COLO668 (cell line): ENCODE measurements at regions not wholly inside any gene's neighbourhood (a gene's known extent, or its start where the extent isn't known, plus 50 kb on each side); places are given as distances from the start of the nearest gene placed in this dataset.
A peak's percentile ranks its signal among the peaks of the same experiment; 100 is the strongest.

ENCODE experiments used
- DNase-seq: peaks from one replicate; lab custom pipeline; 2025; ENCODE audit not compliant: unreplicated experiment; lab: John Stamatoyannopoulos, UW

- no peak for DNase-seq
Measured at GRCh38 chr10:2475711-2476217, 591.6 kb upstream of the PFKP start.

- DNase-seq: no peak
Measured at GRCh38 chr10:2471811-2472210, 595.5 kb upstream of the PFKP start.

- no peak for DNase-seq
Measured at GRCh38 chr10:2469802-2470201, 597.5 kb upstream of the PFKP start.

GRCh38 chr10:2464483-2464882 is 602.9 kb upstream of the PFKP start:
- DNase-seq: no peak

DNA sequence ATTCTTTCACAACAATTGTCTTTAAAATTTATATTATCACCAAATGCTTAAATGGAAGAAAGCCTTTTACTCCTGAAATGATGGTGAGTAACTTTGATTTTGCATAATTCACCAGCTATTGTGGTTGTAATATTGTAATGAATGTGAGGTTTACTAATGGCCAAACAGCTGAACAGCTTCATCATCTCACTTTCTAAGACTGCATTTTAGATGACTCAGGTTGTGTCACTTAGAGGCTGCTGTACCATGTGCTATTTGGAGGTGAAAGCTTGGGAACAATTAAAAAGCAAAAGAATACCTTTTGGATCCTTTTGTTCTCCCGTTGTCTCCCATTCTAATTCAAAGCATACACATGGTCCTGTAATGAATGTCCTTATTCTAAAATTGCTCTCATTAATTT is 604.0 kb upstream of the PFKP start:
- no peak for DNase-seq

GRCh38 chr10:2462581-2462980 is 604.8 kb upstream of the PFKP start:
- no peak for DNase-seq

- DNase-seq: no peak
Measured at GRCh38 chr10:2460812-2461211, 606.5 kb upstream of the PFKP start.

DNA sequence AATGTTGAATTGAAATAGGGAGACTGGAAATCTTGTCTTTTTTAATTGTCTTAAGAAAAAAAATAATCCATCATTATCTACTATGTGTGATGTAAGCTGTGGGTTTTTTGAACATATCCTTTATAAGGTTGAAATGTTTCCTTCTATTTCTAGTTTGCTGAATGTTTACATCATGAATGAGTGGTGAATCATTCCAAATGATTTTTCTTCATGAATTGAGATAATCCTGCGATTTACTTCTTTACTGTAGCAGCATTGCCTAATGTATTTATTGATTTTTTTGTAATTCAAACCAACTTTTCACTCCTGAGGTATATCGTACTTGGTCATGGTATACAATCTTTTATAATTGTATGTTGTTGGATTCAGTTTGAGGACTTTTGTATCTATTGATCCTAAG is 607.6 kb upstream of the PFKP start:
- DNase-seq: no peak

GRCh38 chr10:2456834-2457233 is 610.5 kb upstream of the PFKP start:
- DNase-seq: no peak

- no peak for DNase-seq
Measured at GRCh38 chr10:2445370-2445769, 622.0 kb upstream of the PFKP start.

DNA sequence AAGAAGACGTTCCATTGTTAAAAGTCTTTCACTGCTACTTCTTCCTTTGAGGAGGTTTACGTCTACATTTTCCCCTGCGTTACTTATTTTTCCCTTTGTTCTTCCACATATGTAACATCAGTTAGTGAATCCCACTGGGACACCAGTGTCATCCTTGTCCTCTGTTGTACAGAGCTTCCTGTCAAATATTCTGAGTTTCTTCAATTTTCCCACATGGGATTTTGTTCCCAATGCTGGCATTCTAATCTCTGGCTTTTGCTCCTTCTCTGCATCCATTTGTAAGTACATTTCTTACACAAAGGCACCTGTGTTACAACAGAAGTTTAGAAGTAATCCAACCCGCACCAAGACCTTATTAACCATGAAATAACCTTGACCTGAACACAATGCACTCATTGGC is 627.4 kb upstream of the PFKP start:
- DNase-seq: no peak

GRCh38 chr10:2439000-2439399 is 628.3 kb upstream of the PFKP start:
- no peak for DNase-seq

GRCh38 chr10:2438248-2438939 is 629.0 kb upstream of the PFKP start:
- no peak for DNase-seq

DNA sequence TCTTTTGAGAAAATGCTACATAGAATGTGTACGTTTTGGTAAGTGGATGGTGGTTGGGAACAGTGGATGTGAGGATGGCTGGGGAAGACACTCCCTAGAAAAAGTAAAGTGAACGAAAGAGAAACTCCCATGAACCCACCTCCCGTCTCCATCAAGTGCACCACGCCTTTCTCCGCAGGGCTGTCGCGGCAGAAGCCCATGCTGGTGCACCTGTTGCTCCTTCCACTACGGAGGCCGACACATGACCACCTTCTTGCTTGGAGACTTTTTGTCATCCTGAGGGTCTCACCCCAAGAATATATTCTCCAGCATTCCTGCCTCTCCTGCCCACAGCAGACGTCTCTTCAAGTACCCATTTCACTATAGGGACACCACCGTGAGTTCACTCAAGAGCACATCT is 630.4 kb upstream of the PFKP start:
- DNase-seq: no peak

DNA sequence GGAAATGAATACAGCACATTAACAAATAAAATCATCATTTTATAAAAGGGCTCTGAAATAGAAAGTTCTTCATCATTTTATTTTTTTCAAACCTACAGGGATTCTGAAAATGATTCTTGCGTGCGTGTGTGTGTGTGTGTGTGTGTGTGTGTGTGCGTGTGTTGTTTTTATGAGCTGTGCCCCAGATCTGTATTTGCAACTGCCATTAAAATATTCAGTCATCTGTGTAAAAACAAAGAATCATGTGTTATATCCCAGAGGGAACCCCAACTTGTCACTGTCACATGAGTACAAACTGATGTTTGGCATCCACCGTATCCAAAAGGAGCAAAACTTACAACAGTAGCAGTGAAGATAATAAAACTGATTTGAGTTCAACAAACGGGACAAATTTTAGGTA is 635.4 kb upstream of the PFKP start:
- DNase-seq: no peak

DNA sequence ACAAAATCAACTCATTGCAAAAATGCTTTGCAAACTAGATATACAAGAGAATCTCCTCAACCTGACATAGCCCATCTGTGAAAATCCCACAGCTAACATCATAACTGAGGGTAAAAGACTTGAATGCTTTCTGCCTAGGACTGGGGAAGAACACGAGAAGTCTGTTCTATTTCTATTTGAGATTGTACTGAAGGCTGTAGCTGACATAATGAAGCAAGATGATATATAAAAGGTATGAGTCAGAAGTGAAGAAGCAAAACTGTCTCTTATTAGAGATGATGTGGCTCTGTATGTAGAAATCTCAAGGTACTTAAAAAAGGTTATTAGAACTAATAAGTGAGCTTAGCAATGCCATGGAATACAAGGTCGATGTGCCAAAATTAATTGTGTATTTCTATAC is 639.9 kb upstream of the PFKP start:
- DNase-seq: no peak

- DNase-seq: no peak
Measured at GRCh38 chr10:2425320-2425719, 642.0 kb upstream of the PFKP start.

DNA sequence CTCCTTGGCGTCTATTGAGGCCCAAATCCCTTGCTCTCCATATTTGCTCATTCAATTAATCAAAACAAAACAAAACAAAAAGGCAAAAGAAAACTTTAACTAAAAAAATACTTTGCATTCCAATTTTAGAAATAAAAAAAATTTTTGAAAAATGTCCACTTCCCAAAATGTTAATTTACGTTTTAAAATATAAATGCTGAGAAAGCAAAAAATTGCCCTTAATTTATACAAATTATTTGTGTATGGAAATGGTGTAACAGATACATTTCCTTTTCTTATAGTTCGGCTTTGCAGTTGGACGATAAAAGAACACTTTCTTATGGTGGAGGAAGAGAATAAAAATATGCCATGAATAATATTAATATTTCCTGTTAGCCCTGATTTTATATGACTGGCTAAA is 652.8 kb upstream of the PFKP start:
- no peak for DNase-seq

- no peak for DNase-seq
Measured at GRCh38 chr10:2414039-2414438, 653.3 kb upstream of the PFKP start.

GRCh38 chr10:2410049-2410448 is 657.3 kb upstream of the PFKP start:
- no peak for DNase-seq

DNA sequence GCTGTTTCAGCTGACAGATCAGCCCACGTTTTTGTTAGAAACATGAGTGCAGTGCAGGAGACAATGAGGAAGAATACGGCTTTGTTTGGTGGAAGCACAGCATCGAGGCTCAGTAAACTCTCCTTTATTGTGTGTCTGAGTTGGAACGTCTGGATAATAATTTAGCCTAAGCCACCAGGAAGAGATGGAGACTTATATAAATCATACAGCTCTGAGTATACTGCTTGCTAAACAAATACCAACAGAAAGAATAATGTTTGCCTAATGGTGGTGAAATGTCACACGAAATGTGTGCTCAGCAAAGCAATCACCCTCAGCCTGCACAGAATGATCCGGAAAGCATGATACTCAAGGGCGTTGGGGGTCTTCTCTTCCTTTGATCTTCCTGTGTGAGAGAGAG is 664.1 kb upstream of the ADARB2 start:
- no peak for DNase-seq

DNA sequence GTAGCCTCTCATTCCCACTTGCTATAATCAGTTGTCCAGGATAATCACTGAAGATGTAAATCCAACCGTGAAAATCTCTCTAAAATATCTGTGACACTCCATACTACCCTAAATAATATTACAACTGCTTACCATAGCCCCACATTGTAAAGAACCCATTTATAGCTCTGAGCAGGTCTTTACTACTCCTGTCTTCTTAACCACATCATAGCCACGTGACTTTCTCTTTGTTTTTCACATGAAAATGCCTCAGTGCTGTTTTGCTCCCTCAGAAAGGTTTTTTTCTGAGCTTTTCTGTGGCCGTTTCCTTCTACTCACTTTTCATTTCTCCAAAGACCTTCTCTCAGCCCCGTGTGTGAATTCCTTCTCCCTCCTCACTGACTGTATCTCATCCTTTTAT is 662.2 kb upstream of the ADARB2 start:
- DNase-seq: no peak

- DNase-seq: peak; percentile 27
Measured at GRCh38 chr10:2392145-2392812, 655.0 kb upstream of the ADARB2 start.
